Osteoblast (primary cell): ENCODE measurements at regions not wholly inside any gene's neighbourhood (a gene's known extent, or its start where the extent isn't known, plus 50 kb on each side); places are given as distances from the start of the nearest gene placed in this dataset.
"Not testable (repeated sequence)": the region's sequence is repeated elsewhere in the genome, so short reads cannot be mapped to it uniquely, and the experiment has no call there.

Source experiments
- DNase-seq: peaks from one replicate; pipeline ENCODE4 v3.0.0; 2011; ENCODE audit warnings: low spot score, mixed read lengths; ENCODE audit not compliant: insufficient read length; ENCODE audit errors: missing footprints
- H2AFZ ChIP-seq: 2 replicates; pipeline ENCODE4 v1.6.0; 2011; ENCODE audit warnings: mild to moderate bottlenecking, low read length
- H3K27ac ChIP-seq: 2 replicates; pipeline ENCODE4 v1.5.1; 2011; ENCODE audit warnings: mild to moderate bottlenecking, low read depth, low read length, moderate library complexity
- H3K27me3 ChIP-seq: 2 replicates; pipeline ENCODE4 v1.6.0; 2012; ENCODE audit warnings: mild to moderate bottlenecking, control low read depth, inconsistent platforms, low read length, moderate library complexity; ENCODE audit not compliant: insufficient read depth
- H3K36me3 ChIP-seq: 2 replicates; pipeline ENCODE4 v1.5.1; 2011; ENCODE audit warnings: mild to moderate bottlenecking, low read length, control low read depth, moderate library complexity; ENCODE audit not compliant: insufficient read depth
- H3K4me1 ChIP-seq: 2 replicates; pipeline ENCODE4 v1.5.1; 2011; ENCODE audit warnings: mild to moderate bottlenecking, low read length, control low read depth, moderate library complexity; ENCODE audit not compliant: insufficient read depth
- H3K4me2 ChIP-seq: 2 replicates; pipeline ENCODE4 v1.6.0; 2011; ENCODE audit warnings: mild to moderate bottlenecking, low read length; ENCODE audit not compliant: insufficient read depth
- H3K4me3 ChIP-seq: fragments of 200-600 bp; sonication (generic); 3 replicates; pipeline ENCODE4 v1.5.1; 2012; ENCODE audit warnings: mild to moderate bottlenecking, low read length, inconsistent platforms; ENCODE audit not compliant: insufficient read depth
- H3K79me2 ChIP-seq: 2 replicates; pipeline ENCODE4 v1.6.0; 2012; ENCODE audit warnings: mild to moderate bottlenecking, low read length, control low read depth, inconsistent platforms; ENCODE audit not compliant: insufficient read depth
- H3K9me3 ChIP-seq: 2 replicates; pipeline ENCODE4 v1.5.1; 2011; ENCODE audit warnings: low read depth, low read length, control low read depth
- H4K20me1 ChIP-seq: 2 replicates; pipeline ENCODE4 v1.6.0; 2012; ENCODE audit warnings: mild to moderate bottlenecking, low read length, control low read depth; ENCODE audit not compliant: insufficient read depth
- CTCF ChIP-seq: IDR thresholded peaks from 2 replicates; pipeline ENCODE4 v1.5.1; 2011; ENCODE audit warnings: mild to moderate bottlenecking, low read depth, low read length, moderate library complexity; ENCODE audit errors: extremely low read depth

GRCh38 chr2:107530046-107530445 lies 296.6 kb upstream of the RGPD4 start:
- Histone ChIP-seq H3K27ac (no peak overlapping the region), H3K4me3 (no peak overlapping the region), H2AFZ (no peak overlapping the region), H3K9me3 (no peaks in the 10 kb centered on the region), H3K4me1 (no peaks in the 10 kb centered on the region), H3K36me3 (no peaks in the 10 kb centered on the region), H3K79me2 (no peaks in the 10 kb centered on the region), H4K20me1 (no peaks in the 10 kb centered on the region), H3K4me2 (no peak overlapping the region), H3K27me3 (no peaks in the 10 kb centered on the region)
- DNase-seq, result no peak
- no peak for TF ChIP-seq CTCF

GRCh38 chr2:107534926-107535325 lies 291.8 kb upstream of the RGPD4 start:
- H3K36me3 ChIP-seq, result no peaks in the 10 kb centered on the region
- H4K20me1 ChIP-seq, result no peaks in the 10 kb centered on the region
- no peaks in the 10 kb centered on the region for H3K4me1 ChIP-seq
- no peak overlapping the region for H3K4me3 ChIP-seq
- H3K27me3 ChIP-seq, result no peaks in the 10 kb centered on the region
- DNase-seq, result no peak
- TF ChIP-seq CTCF, result no peak
- no peak overlapping the region for H3K4me2 ChIP-seq
- no peaks in the 10 kb centered on the region for H3K9me3 ChIP-seq
- H3K27ac ChIP-seq, result no peak overlapping the region
- H2AFZ ChIP-seq, result no peak overlapping the region
- no peaks in the 10 kb centered on the region for H3K79me2 ChIP-seq

GRCh38 chr2:107535905-107536689 lies 290.6 kb upstream of the RGPD4 start:
- not testable (repeated sequence) for H3K9me3 ChIP-seq, H3K79me2 ChIP-seq, H3K27me3 ChIP-seq, H3K27ac ChIP-seq, H3K4me3 ChIP-seq, H2AFZ ChIP-seq, H3K4me1 ChIP-seq, DNase-seq, H3K36me3 ChIP-seq, H4K20me1 ChIP-seq, H3K4me2 ChIP-seq

GRCh38 chr2:107542314-107542740 lies 284.4 kb upstream of the RGPD4 start:
- no peak overlapping the region for H3K27ac ChIP-seq
- no peak overlapping the region for H3K4me3 ChIP-seq
- no peak overlapping the region for H3K4me2 ChIP-seq
- H3K9me3 ChIP-seq, result no peaks in the 10 kb centered on the region
- H3K4me1 ChIP-seq, result no peaks in the 10 kb centered on the region
- H2AFZ ChIP-seq, result no peak overlapping the region
- H3K36me3 ChIP-seq, result no peaks in the 10 kb centered on the region
- no peaks in the 10 kb centered on the region for H3K79me2 ChIP-seq
- H4K20me1 ChIP-seq, result no peaks in the 10 kb centered on the region
- H3K27me3 ChIP-seq, result no peaks in the 10 kb centered on the region
- no peak for TF ChIP-seq CTCF
- no peak for DNase-seq
